GM03348 (cell line): ENCODE measurements at regions not wholly inside any gene's neighbourhood (a gene's known extent, or its start where the extent isn't known, plus 50 kb on each side); places are given as distances from the start of the nearest gene placed in this dataset.
"Not testable (repeated sequence)": the region's sequence is repeated elsewhere in the genome, so short reads cannot be mapped to it uniquely, and the experiment has no call there.

Source experiments
- DNase-seq: peaks from one replicate; pipeline ENCODE4 v3.0.0; 2012; ENCODE audit warnings: low spot score

- no peak for DNase-seq
These were observed 540.5 kb downstream of the BTBD3 start for GRCh38 chr20:12458241-12458640.

GRCh38 chr20:12464036-12464435 lies 544.7 kb upstream of the SPTLC3 start:
- no peak for DNase-seq

- no peak for DNase-seq
These were observed 541.9 kb upstream of the SPTLC3 start for GRCh38 chr20:12466915-12467314.

GRCh38 chr20:12467758-12468157 lies 541.0 kb upstream of the SPTLC3 start:
- DNase-seq: no peak

- DNase-seq: no peak
These were observed 526.1 kb upstream of the SPTLC3 start for GRCh38 chr20:12482661-12483060.

GRCh38 chr20:12502443-12502842 lies 506.3 kb upstream of the SPTLC3 start:
- DNase-seq: no peak

GRCh38 chr20:12504779-12505178 lies 504.0 kb upstream of the SPTLC3 start:
- no peak for DNase-seq

GRCh38 chr20:12511499-12511898 lies 497.3 kb upstream of the SPTLC3 start:
- no peak for DNase-seq

- DNase-seq: no peak
These were observed 496.0 kb upstream of the SPTLC3 start for GRCh38 chr20:12512755-12513154.

GRCh38 chr20:12528104-12528503 lies 480.7 kb upstream of the SPTLC3 start:
- DNase-seq: no peak

- no peak for DNase-seq
These were observed 480.2 kb upstream of the SPTLC3 start for GRCh38 chr20:12528591-12529041.

- DNase-seq: no peak
These were observed 477.1 kb upstream of the SPTLC3 start for GRCh38 chr20:12531626-12532025.

- DNase-seq: no peak
These were observed 473.5 kb upstream of the SPTLC3 start for GRCh38 chr20:12535316-12535715.

GRCh38 chr20:12535770-12536169 lies 473.0 kb upstream of the SPTLC3 start:
- DNase-seq: no peak

GRCh38 chr20:12554426-12554825 lies 454.3 kb upstream of the SPTLC3 start:
- DNase-seq: no peak

- no peak for DNase-seq
These were observed 453.4 kb upstream of the SPTLC3 start for GRCh38 chr20:12555369-12555768.

GRCh38 chr20:12555849-12556248 lies 452.9 kb upstream of the SPTLC3 start:
- not testable (repeated sequence) for DNase-seq

- no peak for DNase-seq
These were observed 451.5 kb upstream of the SPTLC3 start for GRCh38 chr20:12557224-12557623.

- DNase-seq: no peak
These were observed 443.8 kb upstream of the SPTLC3 start for GRCh38 chr20:12564979-12565378.

GRCh38 chr20:12566596-12566995 lies 442.2 kb upstream of the SPTLC3 start:
- no peak for DNase-seq

GRCh38 chr20:12570371-12570770 lies 438.4 kb upstream of the SPTLC3 start:
- DNase-seq: no peak

GRCh38 chr20:12573442-12573841 lies 435.3 kb upstream of the SPTLC3 start:
- no peak for DNase-seq

GRCh38 chr20:12575352-12576095 lies 433.2 kb upstream of the SPTLC3 start:
- no peak for DNase-seq

- DNase-seq: no peak
These were observed 431.6 kb upstream of the SPTLC3 start for GRCh38 chr20:12577213-12577612.
